NCI-H2196 (cell line): ENCODE measurements at regions not wholly inside any gene's neighbourhood (a gene's known extent, or its start where the extent isn't known, plus 50 kb on each side); places are given as distances from the start of the nearest gene placed in this dataset.

ENCODE experiments used
- DNase-seq: peaks from one replicate; lab custom pipeline; 2025; ENCODE audit not compliant: unreplicated experiment; lab: John Stamatoyannopoulos, UW

- peak; percentile 16 for DNase-seq
Measured at GRCh38 chr6:15879371-15880261, 216.8 kb upstream of the DTNBP1 start.

DNA sequence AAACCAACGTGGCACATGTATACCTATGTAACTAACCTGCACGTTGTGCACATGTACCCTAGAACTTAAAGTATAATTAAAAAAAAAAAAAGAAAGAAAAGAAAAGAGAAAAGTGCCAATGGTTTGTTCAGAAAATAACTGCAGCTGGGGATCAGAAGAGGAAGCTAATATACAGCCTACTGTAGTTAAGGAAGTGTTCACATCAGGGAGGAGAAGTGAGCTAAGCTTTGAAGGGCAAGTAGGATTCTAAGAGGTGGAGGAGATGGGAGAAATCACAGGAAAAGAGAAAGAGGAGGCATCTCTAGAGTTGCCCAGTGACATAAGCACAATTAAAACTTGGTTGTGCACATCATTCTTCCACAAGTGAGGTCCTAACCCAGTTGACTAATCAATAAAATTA, 214.4 kb upstream of the DTNBP1 start:
- no peak for DNase-seq

GRCh38 chr6:15876406-15876805, 213.6 kb upstream of the DTNBP1 start:
- DNase-seq: no peak

GRCh38 chr6:15875797-15876196, 213.0 kb upstream of the DTNBP1 start:
- no peak for DNase-seq

DNA sequence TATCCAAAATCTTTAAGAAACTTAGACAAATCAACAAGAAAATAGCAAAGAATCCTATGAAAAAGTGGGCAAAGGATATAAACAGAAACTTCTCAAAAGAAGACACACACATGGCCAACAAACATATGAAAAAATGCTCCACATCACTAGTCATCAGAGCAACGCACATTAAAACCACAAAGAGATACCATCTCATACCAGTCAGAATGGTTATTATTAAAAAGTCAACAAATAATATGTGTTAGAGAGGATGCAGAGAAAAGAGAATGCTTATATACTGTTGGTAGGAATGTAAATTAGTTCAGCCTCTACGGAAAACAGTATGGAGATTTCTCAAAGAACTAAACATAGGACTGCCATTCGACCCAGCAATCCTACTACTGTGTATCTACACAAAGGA, 212.0 kb upstream of the DTNBP1 start:
- DNase-seq: no peak

- DNase-seq: no peak
Measured at GRCh38 chr6:15874326-15874725, 211.5 kb upstream of the DTNBP1 start.

DNA sequence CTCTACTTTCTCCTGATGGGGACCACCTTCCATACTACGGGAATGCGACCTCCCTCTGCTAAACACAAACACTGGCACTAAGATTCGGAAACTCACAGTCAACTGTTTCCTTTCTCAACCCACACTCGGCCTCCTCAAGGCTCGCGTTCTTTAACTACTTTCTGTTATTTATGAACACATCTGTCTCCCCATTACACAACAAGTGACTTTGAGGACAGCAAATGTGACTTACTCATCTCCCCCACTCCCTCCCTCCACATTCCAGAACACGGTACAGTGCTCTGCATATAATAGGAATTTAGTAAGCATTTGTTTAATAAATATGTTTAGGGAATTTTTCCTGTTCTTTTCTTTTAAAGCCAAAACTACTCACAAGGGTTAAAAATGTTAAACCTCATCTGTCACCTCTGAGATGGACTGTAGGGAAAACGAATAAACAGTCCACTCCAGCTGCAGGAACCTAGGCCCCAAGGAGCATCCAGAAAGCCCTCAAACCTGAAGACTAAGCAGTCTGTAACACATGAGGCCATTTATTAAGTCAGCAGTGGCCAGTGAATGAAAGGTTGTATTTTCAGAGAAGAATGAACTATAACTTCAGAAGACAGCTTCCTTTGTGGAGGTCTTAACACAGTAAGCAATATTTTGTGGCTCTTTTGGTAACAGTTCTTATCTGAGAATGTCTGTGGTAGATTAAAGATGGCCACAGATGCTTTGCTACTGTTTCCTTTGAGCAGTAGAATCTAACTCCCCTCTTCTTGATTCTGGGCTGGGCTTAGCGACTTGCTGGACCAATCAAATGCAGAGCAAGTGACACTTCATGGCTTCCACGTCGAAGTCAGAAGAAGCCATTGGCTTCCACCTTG, 209.6 kb upstream of the DTNBP1 start:
- DNase-seq: no peak

GRCh38 chr6:15871276-15871675, 208.4 kb upstream of the DTNBP1 start:
- no peak for DNase-seq

GRCh38 chr6:15870333-15871043, 207.7 kb upstream of the DTNBP1 start:
- DNase-seq: no peak

DNA sequence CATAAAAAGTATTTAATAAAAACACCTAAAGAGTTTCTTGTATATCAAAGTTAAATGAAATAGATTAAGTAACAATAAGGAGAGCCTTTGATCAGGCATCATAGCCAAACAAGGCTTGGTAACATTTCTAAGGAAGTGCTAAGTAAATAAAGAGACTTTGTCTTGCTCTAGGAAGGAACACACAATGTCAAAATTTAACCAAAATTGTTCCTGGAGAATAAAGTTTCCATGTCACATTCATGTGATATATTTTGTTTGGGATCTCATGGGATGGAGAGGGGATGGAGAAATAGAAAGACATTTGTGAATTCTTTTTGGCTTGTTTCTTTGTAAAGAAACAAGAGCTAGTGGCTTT, 201.9 kb upstream of the DTNBP1 start:
- DNase-seq: no peak

DNA sequence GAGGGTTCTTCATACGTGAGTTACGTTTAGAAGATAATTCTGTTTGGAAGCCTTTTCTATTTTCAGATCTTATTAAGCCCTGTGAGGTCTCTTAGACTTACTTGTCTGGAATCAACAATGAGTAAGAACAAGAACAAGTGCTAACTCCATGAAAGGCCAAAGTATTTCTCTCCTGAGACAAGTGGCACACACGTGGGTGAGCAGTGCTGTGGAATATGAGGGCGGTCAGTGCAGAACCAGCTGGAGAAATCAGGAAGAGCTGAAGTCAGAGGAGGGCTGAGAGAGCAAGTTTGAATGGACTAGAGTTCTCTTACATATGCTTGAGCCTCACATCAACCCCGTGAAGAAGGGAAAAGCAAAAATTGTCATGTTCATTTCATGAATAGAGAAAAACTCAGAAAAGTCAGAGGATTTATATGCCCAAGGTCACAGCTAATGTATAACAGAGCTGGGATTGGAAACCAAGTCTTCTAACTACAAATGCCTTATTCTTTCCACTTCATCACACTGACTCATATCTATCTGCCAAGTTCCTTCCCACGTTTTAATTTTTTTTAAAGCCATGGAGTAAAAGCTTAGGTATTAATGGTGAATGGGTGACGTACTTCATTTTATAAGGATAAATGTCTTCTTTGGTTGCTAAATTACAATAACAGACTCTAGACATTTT, 201.3 kb upstream of the DTNBP1 start:
- DNase-seq: no peak

DNA sequence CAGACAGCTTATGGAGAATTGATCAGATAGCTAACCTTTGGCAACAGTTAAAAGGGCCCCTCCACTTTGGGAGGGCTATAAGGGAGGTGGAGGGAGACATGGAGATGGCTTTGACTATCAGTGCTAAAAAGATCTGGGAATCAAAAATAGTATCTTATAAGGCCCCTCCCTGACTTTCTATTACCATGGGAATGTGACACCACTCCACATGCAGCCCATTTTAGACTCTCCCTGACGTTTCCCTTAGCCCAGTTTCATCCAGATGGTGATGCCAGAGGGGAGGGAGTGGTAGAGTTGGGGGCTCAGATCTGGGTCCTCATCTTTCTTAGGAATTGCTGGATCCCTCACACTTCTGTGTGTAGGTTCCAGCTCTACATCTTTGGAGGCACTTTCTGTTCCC, 200.0 kb upstream of the DTNBP1 start:
- DNase-seq: no peak

GRCh38 chr6:15861486-15861885, 198.7 kb upstream of the DTNBP1 start:
- no peak for DNase-seq

DNA sequence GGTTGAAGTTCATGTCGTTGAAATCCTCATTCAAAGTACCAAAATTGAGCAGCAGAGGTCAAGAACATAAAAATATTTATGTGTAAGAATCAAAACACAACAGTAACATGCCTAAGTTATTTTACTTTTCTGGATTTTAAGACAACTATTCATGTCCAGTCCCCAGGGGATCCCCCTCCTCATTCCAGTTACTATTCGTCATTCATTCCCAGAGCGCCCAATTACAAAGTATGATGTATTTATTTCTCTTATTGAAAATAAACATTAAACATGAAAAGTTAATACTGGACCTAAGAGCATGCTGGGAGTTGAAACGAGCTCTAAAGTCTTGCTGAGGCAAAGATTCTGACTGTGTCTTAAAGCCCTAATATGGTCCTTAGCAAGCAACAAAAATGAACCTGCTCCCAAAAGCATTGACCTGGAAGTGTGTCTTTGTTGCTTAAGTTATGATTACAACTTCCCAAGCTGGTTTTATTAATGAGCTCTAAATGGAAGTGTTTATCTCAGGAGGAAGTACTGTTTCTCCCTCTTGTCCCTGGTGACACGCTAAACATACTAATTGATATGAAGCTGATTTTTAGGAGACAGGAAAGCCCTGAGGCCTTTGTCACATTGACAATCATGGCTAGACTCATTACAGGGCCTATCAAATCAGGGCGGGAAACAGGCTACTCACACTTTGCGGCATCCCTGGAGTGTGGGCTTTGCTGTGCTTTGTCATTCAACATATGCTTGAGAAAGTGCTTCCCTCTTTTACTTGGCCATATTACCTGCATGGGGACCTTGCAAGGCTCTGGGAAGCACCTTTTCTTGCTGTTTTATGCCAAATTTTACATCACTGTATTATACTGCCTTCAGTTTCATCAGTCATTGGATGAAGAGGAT, 192.2 kb upstream of the DTNBP1 start:
- DNase-seq: no peak

DNA sequence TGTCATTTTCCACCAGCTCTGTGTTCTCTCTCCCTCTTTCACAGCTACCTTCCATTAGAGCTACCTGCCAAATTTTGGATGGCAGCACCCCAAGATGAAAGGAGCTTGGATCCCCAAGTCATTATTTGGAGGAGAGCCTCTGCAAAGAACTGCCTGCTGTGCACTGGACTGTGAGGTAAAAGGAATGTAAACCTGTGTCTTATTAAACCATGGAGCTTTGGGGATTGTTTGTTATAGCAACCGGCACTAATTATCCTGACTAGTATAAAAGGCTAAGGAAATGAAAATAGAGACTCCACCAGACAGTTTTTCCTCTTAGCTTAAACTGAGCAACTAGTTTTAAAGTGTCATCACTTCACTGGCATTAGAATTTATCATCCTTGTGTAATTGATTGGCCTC, 191.6 kb upstream of the DTNBP1 start:
- no peak for DNase-seq

- no peak for DNase-seq
Measured at GRCh38 chr6:15853259-15853658, 190.4 kb upstream of the DTNBP1 start.

DNA sequence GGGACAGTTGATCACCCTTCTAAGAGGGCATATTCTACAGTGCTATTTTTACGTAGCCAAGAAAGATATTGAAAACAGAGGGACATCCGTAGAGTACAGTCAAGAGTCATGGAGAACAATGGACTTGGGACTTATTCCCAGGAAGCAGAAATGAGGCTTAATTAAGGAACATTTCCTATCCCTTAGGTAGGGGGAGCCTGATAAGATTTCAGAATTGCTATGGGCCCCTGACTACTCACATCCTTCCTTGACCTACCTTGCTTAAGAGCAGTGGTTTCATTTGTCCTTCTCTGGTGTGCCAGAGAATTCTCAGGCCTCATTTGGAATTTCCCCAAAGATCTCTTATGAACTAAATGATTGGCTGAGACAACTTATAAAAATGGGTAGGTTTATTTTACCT, 189.5 kb upstream of the DTNBP1 start:
- DNase-seq: no peak

DNA sequence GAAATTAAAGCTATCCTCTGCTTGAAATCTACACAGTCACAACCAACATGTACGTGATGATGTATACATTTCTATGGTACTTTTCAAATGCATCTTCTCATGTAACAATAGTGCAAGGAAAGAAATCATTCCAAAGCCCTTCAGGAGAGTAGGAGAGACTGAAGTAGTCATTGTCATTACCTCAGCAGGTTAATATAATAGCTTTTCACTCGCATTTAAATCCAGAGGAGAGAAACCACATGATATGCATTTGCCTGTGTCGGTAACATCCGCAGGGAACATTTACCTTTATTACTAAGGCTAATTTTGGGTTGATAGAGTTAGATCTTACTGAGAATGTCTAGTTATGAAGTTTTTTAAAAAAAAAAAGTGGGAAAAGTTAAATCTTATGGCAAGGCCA, 186.6 kb upstream of the DTNBP1 start:
- DNase-seq: no peak

GRCh38 chr6:15845492-15845891, 182.7 kb upstream of the DTNBP1 start:
- no peak for DNase-seq

DNA sequence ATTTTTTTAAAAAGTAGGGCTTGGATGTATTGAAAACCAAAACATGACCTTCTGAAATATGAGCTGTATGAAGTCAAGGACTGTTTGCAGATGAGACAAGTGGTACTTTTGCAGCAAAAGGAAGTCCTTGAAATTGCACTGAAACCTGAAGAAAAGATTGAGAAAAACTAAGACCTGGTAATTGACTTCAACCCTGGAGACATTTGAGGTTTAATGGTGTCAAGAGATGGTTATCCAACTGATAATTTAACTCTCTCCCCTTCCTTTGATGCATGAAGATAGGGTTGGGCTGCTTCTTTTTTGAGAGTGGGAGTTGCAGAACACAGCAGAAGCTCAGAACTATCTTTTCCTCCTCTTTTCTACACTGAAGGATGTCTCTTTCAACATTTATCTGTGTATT, 180.9 kb upstream of the DTNBP1 start:
- DNase-seq: no peak
